ENCODE measurements at regions not wholly inside any gene's neighbourhood (a gene's known extent, or its start where the extent isn't known, plus 50 kb on each side); places are given as distances from the start of the nearest gene placed in this dataset.

DNA sequence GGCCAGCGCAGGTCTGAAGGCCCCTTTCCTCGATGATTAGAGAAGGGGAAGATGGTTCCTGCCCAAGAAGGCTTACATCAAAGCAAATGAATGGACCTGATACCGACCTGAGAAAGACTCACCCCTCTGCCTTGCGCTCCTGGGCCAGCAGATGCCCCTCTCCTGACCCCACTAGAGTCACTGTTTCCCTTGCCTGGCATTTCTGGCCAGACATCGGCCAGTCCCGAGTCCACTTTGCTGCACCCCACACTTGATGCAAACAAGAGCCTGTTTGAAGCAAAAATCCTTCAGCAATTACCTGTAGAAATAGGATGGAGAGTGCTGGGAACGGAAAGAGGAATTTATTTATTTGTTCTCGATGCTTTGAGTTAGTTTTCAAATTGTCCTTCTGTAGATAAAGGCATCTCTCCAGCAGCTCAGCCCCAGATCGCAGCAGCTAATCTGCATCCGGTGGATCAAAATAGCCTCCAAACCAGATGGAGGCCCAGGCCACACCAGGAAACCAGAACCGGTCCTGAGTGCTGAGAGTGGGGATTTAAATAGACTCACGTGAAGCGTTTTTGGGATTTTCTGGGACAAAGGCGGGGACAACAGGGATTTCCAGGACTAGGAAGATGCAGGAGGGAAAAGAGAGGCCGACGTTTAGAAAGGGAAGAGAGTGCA, 148.6 kb downstream of the TRIM29 start:
- TF ChIP-seq CTCF (IDR thresholded peaks at IDR 0.05; ENCODE audit: low read depth, low read length, poor library complexity, severe bottlenecking) (no peak), EZH2phosphoT487 (IDR thresholded peaks at IDR 0.05; ENCODE audit: borderline replicate concordance, low read length) (no peak)
